Left colon (tissue), 2 donors: ENCODE measurements at regions not wholly inside any gene's neighbourhood (a gene's known extent, or its start where the extent isn't known, plus 50 kb on each side); places are given as distances from the start of the nearest gene placed in this dataset.

Experiments
- ATAC-seq: fragments of 200-7000 bp; cut with Tn5 transposase; one replicate; pipeline ENCODE4 v1.9.1; 2020; ENCODE audit warnings: mild to moderate bottlenecking, moderate library complexity
- DNase-seq, 2 donors: peaks; one replicate each; pipeline ENCODE4 v3.0.0-alpha.2; 2020
- intact Hi-C, 2 donors: fragments of 100-400 bp; cut with DNase I in 1 of 2; cut with micrococcal nuclease in 1 of 2; formaldehyde crosslinking; loops; one replicate each; pipeline versions ENCODE4 v1.11.2 to v1.14.0; 2022; cut with DNase I, micrococcal nuclease
- donor health status: DM: no; HTN: no; CAD: no.
- donor health status: DM: yes; HTN: yes; CAD: no.

GRCh38 chr7:12963435-12963834, 276.0 kb downstream of the ARL4A start:
- no peak for ATAC-seq
- DNase-seq, result no peak
- intact Hi-C loops, result no loop called here

DNA sequence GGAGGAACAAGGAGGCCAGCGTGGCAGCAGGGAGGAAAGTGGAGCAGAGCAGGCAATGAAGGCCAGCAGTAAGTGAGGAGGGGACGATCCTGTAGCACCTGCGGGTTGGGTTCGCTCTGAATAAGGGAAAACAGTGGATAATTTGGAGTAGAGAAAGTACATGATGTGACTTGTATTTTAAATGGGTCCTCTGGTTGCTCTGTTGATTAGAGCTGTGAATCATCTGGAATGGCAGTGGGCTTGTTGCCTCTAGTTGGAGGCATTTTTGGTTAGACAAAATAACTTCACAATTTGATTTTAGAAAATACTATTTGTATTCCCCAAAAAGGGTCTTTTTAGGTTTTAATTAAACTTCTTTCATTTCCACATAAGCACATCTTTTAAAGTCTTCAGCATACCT, 277.4 kb downstream of the ARL4A start:
- DNase-seq (no peak), ATAC-seq (no peak)
- intact Hi-C loops, result no loop called here

- ATAC-seq, result no peak
- intact Hi-C loops, result no loop called here
- DNase-seq, result no peak
Observed at GRCh38 chr7:12965767-12966166, 278.3 kb downstream of the ARL4A start.

GRCh38 chr7:12967322-12967721, 279.9 kb downstream of the ARL4A start:
- intact Hi-C loops, result no loop called here
- DNase-seq (no peak), ATAC-seq (no peak)

DNA sequence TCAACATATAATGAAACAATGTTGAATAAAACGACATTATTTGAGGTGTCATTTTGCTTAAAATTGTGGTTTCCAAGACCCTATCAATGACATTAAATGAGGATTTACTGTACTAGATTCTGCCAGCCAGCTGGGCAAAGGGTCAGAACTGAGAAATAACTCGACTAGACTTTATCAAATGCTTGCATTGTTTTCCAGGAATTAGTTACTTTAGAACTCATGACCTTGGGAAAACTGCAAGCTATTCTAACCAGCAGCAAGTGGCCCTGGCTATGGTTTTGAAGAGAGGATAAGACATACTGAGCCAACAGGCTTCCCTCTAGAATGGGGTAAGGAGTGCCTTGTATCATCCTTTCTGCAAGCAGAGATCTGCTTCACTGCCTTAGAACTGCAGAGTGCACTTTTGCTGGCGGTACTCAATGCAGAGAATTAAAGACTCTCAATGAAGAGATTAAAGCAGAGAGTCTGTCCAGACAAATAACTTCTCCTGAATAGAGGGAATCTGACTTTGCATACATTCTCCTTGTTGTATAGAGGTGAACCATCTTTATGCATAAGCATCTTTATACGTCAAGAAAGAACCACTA, 281.5 kb downstream of the ARL4A start:
- intact Hi-C loops, result no loop called here
- ATAC-seq, result no peak
- no peak for DNase-seq

GRCh38 chr7:12970626-12971025, 283.2 kb downstream of the ARL4A start:
- intact Hi-C loops, result no loop called here
- DNase-seq (no peak), ATAC-seq (no peak)

DNA sequence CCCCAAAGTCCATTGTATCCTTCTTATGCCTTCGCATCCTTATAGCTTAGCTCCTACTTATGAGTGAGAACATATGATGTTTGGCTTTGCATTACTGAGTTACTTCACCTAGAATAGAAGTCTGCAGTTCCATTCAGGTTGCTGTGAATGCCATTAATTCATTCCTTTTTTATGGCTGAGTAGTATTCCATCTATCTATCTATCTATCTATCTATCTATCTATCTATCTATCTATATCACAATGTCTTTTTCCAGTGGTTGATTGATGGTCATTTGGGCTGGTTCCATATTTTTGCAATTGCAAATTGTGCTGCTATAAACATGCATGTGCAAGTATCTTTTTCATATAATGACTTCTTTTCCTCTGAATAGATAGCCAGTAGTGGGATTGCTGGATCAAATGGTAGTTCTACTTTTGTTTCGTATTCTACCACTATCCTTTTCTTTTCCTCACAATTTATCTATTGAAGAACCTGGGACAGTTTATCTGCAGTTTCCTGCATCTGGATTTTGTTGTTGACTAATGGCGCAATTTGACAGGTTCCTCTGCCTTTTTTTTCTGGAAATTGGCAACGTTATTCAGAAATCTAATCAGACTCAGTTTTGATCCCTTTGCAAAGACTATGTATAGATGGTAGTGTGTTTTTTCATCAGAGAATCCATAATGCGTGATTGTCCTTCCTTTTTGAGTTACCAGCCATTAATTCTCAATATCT, 287.2 kb downstream of the ARL4A start:
- ATAC-seq (no peak), DNase-seq (no peak)
- intact Hi-C loops, result no loop called here

DNA sequence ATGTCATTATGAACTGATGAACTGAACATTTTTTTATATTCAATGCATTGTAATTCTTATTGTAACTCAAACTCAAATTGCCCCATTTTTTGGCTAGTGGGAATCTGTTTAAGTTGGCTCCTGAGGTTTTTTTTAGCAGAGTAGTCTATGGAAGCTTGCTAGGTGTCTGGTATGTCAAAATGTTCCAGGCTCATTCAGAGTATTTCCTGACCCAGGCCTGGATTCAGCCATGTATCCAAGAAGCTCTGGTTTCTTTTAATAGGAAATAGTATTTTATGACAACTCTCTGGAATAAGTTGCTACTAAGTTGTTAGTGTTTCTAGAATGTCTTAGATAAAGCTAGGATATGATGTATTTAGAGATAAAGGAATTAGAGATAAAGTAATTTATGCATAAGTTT, 288.0 kb downstream of the ARL4A start:
- ATAC-seq (no peak), DNase-seq (no peak)
- intact Hi-C loops, result no loop called here

DNA sequence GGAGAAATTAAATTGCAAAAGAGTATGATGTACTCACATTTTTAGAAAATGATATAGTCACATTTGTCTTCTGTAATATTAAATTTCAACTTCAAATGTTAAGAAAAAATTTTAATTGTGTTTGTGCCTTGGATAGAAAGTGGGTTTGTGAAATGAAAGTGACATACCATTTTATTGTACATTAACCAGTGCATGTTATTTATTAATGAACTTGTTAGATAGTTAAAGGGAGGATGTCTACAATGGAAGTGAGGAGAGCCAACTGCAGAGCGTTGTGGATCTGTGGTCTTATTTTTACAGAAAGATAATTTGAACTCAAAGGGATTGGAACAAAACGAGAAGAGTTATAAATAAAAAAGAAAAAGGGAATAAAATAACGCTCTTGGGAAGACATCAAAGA, 291.7 kb downstream of the ARL4A start:
- intact Hi-C loops, result no loop called here
- no peak for DNase-seq
- ATAC-seq, result no peak

- intact Hi-C loops, result no loop called here
- ATAC-seq, result no peak
- DNase-seq, result no peak
Observed at GRCh38 chr7:12982178-12982577, 294.7 kb downstream of the ARL4A start.

DNA sequence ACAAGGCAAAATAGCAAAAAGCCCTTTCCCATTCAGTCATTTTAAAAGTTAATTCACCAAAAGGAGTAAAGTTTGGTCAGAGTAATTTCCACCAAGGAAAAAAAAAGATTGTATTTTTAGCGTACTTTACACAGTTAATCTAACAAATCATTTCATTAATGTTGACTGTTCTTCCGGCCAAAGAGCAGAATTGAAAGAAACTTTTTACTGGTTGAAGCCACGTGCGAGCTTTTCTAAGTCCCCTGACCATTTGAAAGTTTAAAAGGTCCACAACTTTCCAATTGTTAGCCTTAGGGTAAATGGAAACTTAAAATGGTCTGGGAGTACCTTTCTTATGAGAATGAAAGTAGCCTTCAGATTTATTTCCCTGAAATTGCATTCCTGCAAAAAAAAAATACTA, 296.7 kb downstream of the ARL4A start:
- no peak for ATAC-seq
- intact Hi-C loops, result no loop called here

GRCh38 chr7:12985228-12985627, 297.8 kb downstream of the ARL4A start:
- intact Hi-C loops, result no loop called here
- DNase-seq (no peak), ATAC-seq (no peak)

More for the DNA sequence above, 296.7 kb downstream of the ARL4A start:
- DNase-seq, result no peak

GRCh38 chr7:12985752-12986151, 298.3 kb downstream of the ARL4A start:
- no peak for DNase-seq
- intact Hi-C loops, result no loop called here
- no peak for ATAC-seq

- ATAC-seq (no peak), DNase-seq (no peak)
- intact Hi-C loops, result no loop called here
Observed at GRCh38 chr7:12987238-12987637, 299.8 kb downstream of the ARL4A start.

DNA sequence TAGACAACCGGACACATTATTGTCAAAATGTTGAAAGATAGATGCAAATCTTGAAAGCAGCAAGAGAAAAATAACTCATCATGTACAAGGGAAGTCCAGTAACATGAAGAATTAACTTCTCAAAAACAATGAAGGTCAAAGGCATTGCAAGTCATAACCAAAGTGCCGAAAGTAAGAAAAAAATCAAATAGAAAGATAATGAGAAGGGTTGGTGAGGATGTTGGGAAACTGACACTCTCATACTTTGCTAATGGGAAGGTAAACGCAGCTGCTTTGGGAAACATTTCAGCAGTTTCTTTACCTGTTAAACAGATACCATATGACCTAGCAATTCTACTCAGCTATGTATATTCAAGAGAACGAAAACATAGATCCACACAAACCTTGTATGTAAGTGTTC, 303.0 kb downstream of the ARL4A start:
- ATAC-seq, result no peak
- intact Hi-C loops, result no loop called here
- no peak for DNase-seq

DNA sequence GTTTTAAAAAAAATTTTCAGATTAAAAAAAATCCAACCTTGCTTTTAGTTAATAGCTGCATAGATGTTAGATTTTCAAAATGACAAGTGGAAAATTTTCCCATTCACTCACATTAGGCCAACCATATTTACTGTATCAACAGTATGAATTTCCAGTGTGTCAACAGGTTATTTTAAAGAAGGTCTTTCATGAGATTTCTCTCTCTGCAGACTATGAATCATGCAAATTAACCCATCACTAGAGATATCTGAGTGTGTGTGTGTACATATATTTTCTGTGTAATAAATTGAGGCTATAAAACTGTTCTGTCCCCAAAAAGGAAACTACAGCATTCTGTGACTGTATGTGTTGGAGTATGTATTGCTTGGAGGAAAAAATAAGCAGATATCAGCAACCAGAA, 305.6 kb downstream of the ARL4A start:
- ATAC-seq (no peak), DNase-seq (no peak)
- intact Hi-C loops, result no loop called here

- ATAC-seq (no peak), DNase-seq (no peak)
- intact Hi-C loops, result no loop called here
Observed at GRCh38 chr7:12995912-12996469, 308.6 kb downstream of the ARL4A start.

DNA sequence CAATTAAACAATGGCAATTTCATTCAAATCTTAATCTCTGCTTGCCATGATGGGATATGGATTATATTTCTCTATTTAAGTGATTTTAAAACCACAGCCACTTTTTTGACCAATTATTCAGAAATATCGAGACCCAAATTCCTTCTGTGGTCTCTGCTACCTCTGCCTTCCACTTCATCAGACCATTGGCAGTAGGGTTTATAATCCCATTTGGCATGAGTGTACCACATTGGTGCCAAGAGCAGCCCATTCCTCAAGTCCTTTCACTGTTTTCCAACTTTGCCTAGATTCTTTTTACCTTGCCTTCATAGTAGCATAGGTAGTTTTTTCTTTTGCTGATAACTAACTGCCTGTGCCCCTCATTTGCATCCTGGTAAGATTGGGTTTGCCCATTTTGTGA, 319.9 kb downstream of the ARL4A start:
- intact Hi-C loops, result no loop called here
- ATAC-seq (no peak), DNase-seq (no peak)

- intact Hi-C loops, result no loop called here
- DNase-seq, result no peak
- ATAC-seq, result no peak
Observed at GRCh38 chr7:13009517-13009916, 322.1 kb downstream of the ARL4A start.

DNA sequence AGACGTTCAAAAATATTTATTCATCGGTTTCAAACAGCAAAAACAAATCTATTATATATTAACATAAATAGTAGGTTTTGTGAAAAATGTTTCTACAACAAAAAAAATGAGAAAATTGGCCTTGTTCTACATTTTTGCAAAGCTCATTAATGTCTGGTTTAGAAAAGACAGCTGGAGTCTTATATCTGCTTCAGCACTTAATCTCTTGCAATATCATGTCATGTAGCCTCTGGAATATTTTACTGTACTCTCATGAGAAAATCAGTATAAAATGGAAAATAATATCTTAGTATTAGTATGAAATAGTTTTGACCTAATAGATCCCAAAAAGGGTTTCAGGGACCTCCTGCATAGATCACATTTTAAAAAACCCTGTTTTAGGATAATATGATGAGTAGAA, 326.6 kb downstream of the ARL4A start:
- no peak for DNase-seq
- intact Hi-C loops, result no loop called here
- no peak for ATAC-seq

GRCh38 chr7:13016036-13016581, 328.7 kb downstream of the ARL4A start:
- intact Hi-C loops, result no loop called here
- no peak for ATAC-seq
- DNase-seq, result no peak
